Neural crest cell (in vitro differentiated cells): ENCODE measurements at regions not wholly inside any gene's neighbourhood (a gene's known extent, or its start where the extent isn't known, plus 50 kb on each side); places are given as distances from the start of the nearest gene placed in this dataset.

ENCODE experiments used
- DNase-seq: peaks from one replicate; pipeline ENCODE4 v3.0.0; 2021; ENCODE audit warnings: low read depth, mixed read lengths, low spot score
- H3K27ac Mint-ChIP-seq: one replicate; pipeline ENCODE4 v1.8.0; 2021; ENCODE audit warnings: mild to moderate bottlenecking, mixed read lengths; ENCODE audit not compliant: unreplicated experiment
- H3K27me3 Mint-ChIP-seq: 2 replicates; pipeline ENCODE4 v1.8.0; 2021; ENCODE audit warnings: low read depth, mild to moderate bottlenecking, mixed read lengths
- H3K36me3 Mint-ChIP-seq: 2 replicates; pipeline ENCODE4 v1.8.0; 2021; ENCODE audit warnings: low read depth, mild to moderate bottlenecking, mixed read lengths
- H3K4me1 Mint-ChIP-seq: 2 replicates; pipeline ENCODE4 v1.8.0; 2021; ENCODE audit warnings: mixed read lengths
- H3K4me3 Mint-ChIP-seq: one replicate; pipeline ENCODE4 v1.8.0; 2021; ENCODE audit warnings: mild to moderate bottlenecking, mixed read lengths
- H3K9me3 Mint-ChIP-seq: 2 replicates; pipeline ENCODE4 v1.8.0; 2021; ENCODE audit warnings: mixed read lengths
- TF ChIP-seq, protein P1 (sequence below): fragments of 200-600 bp; sonication (generic); conservative IDR thresholded peaks from 2 replicates; pipeline ENCODE4 v1.5.0; 2021; ENCODE audit warnings: antibody characterized with exemption, mild to moderate bottlenecking

GRCh38 chr16:58923094-58923493 lies 189.0 kb upstream of the GOT2 start:
- DNase-seq: no peak
- H3K27ac Mint-ChIP-seq: no peak overlapping the region
- peaks cover 2% of the 10 kb centered on the region for H3K9me3 Mint-ChIP-seq
- H3K4me1 Mint-ChIP-seq: no peaks in the 10 kb centered on the region
- TF ChIP-seq, protein P1, sequence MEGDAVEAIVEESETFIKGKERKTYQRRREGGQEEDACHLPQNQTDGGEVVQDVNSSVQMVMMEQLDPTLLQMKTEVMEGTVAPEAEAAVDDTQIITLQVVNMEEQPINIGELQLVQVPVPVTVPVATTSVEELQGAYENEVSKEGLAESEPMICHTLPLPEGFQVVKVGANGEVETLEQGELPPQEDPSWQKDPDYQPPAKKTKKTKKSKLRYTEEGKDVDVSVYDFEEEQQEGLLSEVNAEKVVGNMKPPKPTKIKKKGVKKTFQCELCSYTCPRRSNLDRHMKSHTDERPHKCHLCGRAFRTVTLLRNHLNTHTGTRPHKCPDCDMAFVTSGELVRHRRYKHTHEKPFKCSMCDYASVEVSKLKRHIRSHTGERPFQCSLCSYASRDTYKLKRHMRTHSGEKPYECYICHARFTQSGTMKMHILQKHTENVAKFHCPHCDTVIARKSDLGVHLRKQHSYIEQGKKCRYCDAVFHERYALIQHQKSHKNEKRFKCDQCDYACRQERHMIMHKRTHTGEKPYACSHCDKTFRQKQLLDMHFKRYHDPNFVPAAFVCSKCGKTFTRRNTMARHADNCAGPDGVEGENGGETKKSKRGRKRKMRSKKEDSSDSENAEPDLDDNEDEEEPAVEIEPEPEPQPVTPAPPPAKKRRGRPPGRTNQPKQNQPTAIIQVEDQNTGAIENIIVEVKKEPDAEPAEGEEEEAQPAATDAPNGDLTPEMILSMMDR: no peak
- no peaks in the 10 kb centered on the region for H3K27me3 Mint-ChIP-seq
- H3K36me3 Mint-ChIP-seq: no peaks in the 10 kb centered on the region
- H3K4me3 Mint-ChIP-seq: no peak overlapping the region

DNA sequence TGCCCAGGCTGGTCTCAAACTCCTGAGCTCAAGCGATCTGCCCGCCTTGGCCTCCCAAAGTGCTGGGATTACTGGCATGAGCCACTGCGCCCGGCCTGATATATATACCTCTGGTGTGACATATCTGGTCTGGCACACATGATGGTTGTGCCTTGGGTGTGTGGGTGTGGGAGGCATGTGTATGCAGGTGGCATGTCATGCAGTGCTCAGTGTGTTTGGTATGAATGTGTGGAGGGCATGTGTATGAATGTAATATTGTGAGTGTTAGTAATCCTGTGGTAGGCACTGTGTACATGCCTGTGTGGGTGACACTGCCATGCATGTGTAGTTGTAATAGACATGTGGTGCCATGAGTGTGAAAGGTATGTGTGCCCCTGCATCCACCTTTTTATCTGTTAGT lies 179.3 kb upstream of the GOT2 start:
- Mint-ChIP-seq H3K36me3 (no peaks in the 10 kb centered on the region), H3K27ac (no peak overlapping the region), H3K4me3 (no peak overlapping the region), H3K4me1 (no peaks in the 10 kb centered on the region), H3K27me3 (no peaks in the 10 kb centered on the region), H3K9me3 (peaks cover 10% of the 10 kb centered on the region)
- no peak for DNase-seq
- TF ChIP-seq, protein P1: no peak

DNA sequence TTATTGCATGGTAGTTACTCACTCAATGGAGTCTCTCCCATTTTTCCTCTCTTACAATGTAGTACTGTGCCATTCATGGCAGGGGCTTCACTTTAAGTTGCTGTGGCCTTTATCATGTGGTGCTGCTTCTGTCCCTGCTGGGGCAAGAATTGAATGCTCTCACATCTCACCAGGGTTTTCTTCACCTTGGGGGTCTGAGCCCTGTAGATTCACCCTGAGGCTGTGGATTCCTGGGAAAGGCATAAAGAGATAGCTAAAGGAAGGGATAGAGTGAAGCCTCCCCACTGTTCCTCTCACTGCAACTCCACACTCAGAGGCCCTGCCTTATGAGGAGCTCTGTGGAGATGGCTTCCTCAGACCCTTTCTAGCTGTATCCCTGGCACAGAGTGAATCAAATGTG lies 178.5 kb upstream of the GOT2 start:
- H3K4me3 Mint-ChIP-seq: no peak overlapping the region
- H3K9me3 Mint-ChIP-seq: peaks cover 8% of the 10 kb centered on the region
- no peaks in the 10 kb centered on the region for H3K27me3 Mint-ChIP-seq
- no peak for DNase-seq
- TF ChIP-seq, protein P1: no peak
- no peak overlapping the region for H3K27ac Mint-ChIP-seq
- no peaks in the 10 kb centered on the region for H3K4me1 Mint-ChIP-seq
- no peaks in the 10 kb centered on the region for H3K36me3 Mint-ChIP-seq

DNA sequence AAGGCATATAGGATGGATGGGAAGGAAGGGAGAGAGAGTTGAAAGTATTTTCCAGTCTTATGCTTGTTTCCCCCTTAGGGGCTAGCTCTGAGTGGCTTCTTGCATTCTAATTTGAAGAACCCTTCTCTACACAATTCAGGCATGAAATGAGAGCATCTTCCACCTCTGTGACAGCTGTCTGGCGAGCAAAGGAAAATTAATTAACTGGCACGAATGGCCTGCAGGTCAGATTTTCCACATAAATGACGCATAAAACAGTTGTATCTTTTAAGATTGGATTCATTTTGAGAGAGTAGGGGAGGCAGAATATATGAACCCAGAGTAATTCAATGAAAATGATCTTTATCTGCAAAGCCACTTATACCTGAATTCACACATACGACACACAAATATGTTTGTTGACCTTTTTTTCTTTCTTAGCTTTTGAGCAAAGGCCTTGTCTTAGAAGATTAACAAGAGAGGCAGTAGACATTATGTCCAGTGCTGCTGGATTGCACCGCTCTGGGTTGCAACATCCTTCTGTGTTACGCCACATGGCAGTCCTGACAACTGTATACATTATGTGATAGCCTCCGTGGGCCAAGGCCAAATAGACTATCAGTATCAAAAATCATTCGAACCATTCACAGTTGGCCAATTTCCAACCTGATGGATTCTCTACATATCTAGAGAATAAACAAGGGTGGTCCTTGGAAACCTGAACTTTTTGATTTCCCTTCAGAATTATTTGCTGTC lies 173.0 kb upstream of the GOT2 start:
- TF ChIP-seq, protein P1: no peak
- no peak for DNase-seq
- Mint-ChIP-seq H3K36me3 (no peaks in the 10 kb centered on the region), H3K27me3 (no peaks in the 10 kb centered on the region), H3K27ac (no peak overlapping the region), H3K4me3 (no peak overlapping the region), H3K9me3 (no peaks in the 10 kb centered on the region), H3K4me1 (no peaks in the 10 kb centered on the region)

GRCh38 chr16:58904291-58904690 lies 170.2 kb upstream of the GOT2 start:
- Mint-ChIP-seq H3K27me3 (peaks cover 7% of the 10 kb centered on the region), H3K36me3 (no peaks in the 10 kb centered on the region), H3K9me3 (no peaks in the 10 kb centered on the region), H3K27ac (no peak overlapping the region), H3K4me3 (no peak overlapping the region), H3K4me1 (no peaks in the 10 kb centered on the region)
- DNase-seq: no peak
- TF ChIP-seq, protein P1: no peak
